GM10248 (cell line): ENCODE measurements at regions not wholly inside any gene's neighbourhood (a gene's known extent, or its start where the extent isn't known, plus 50 kb on each side); places are given as distances from the start of the nearest gene placed in this dataset.

ENCODE experiments used
- CTCF ChIA-PET: fragments of 300-600 bp; sonication (Branson Sonifier 250); formaldehyde crosslinking; extraction: SDS; loops from one replicate; lab custom pipeline; 2021; ENCODE audit warnings: antibody characterized with exemption; lab: Yijun Ruan, JAX
- POLR2A ChIA-PET: fragments of 350-650 bp; sonication (Branson Sonifier 250); formaldehyde crosslinking; extraction: SDS; loops from one replicate; lab custom pipeline; 2020; ENCODE audit warnings: antibody characterized with exemption; lab: Yijun Ruan, JAX
- DNase-seq: peaks from one replicate; pipeline ENCODE4 v3.0.0; 2012; ENCODE audit errors: extremely low spot score
- TF ChIP-seq, protein P1 (sequence below): IDR thresholded peaks from 2 replicates; pipeline ENCODE4 v1.5.1; 2012; ENCODE audit warnings: mild to moderate bottlenecking, low read depth; ENCODE audit errors: extremely low read depth, missing control alignments, control extremely low read depth

DNA sequence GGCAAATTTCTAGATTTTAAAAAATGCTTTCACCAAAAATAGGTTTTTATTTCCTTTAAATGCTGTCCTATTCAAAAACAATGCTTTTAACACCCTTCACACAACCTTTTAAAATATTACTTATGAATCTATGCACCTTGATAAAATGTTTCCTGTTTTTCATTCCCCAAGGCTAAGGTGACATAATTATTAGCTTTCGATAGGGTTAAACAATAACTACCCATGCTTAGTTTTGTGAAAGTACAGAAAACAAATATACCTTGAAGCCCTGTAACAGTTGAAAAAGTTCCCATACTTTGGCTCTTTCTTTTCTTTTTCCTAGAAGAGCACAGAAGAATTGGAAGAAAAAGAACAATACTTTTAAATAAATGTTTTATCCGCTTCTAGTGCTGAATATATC is 54.9 kb upstream of the ITPRID2 start:
- TF ChIP-seq, protein P1, sequence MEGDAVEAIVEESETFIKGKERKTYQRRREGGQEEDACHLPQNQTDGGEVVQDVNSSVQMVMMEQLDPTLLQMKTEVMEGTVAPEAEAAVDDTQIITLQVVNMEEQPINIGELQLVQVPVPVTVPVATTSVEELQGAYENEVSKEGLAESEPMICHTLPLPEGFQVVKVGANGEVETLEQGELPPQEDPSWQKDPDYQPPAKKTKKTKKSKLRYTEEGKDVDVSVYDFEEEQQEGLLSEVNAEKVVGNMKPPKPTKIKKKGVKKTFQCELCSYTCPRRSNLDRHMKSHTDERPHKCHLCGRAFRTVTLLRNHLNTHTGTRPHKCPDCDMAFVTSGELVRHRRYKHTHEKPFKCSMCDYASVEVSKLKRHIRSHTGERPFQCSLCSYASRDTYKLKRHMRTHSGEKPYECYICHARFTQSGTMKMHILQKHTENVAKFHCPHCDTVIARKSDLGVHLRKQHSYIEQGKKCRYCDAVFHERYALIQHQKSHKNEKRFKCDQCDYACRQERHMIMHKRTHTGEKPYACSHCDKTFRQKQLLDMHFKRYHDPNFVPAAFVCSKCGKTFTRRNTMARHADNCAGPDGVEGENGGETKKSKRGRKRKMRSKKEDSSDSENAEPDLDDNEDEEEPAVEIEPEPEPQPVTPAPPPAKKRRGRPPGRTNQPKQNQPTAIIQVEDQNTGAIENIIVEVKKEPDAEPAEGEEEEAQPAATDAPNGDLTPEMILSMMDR, result no peak
- DNase-seq, result no peak
- ChIA-PET POLR2A (no interaction called here), CTCF (no interaction called here)

DNA sequence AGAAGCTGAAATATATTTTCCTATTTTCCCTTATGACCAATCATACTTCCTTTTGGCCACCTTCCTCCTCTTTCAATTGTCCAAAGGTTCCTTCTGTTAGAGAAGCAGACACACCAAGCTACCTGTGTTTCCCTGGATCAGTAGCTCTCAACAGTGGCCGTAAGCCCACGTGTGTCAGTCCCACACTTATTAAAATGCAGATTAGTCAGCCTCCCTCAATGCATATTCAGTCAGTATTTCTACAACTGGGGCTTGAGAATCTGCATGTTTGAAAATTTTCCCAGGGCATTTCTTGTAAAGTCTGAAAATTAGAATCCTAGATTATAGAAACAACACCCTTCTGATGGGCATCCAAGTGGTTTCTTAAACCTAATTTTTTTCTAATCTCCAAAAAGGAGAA is 54.0 kb upstream of the ITPRID2 start:
- ChIA-PET POLR2A (no interaction called here), CTCF (no interaction called here)
- DNase-seq, result no peak
- TF ChIP-seq, protein P1, result no peak

DNA sequence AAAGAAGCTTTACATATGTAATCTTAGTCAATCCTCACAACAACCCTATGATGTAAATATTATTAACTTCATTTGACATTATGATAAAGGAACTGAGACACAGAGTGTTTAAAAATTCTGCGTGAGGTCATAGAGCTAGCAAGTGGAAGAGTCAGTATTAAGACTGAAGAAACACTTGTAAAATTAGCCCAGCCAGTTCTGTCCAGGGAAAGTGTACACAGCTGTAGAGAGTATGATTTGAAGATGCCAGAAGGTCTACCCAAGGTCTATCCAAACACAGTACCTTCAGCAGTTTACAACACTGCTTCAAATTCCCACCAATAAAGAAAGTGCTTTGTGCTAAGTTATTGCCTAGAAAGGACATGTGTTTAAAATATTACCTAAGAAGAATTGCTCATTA is 51.7 kb upstream of the ITPRID2 start:
- TF ChIP-seq, protein P1, result no peak
- no peak for DNase-seq
- POLR2A ChIA-PET, result no interaction called here
- CTCF ChIA-PET, result interaction anchor here (1.2 to 2.9 kb wide), 3 partner anchors 9 to 11 kb away, joined by 3 to 9 read pairs (median 3); no protein-coding TSS in a partner anchor

DNA sequence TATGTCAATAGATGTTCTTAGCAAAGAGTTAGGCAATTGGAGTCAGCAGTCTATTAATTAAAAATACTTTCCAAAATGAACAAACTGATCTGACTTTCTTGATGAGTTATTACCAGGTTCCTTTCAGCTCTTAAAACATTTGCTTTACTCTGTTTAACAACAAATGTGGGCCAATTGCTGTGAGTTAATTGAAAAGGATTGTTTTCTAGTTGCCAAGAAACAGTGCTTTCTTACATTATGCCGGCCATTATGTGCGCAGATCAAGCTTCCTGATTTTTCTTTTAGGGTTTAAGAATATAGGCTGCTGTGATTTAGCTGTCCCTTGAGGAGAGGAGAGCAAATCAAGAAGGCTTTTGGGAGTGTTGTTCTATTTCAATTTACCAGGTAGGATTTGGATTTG is 50.5 kb upstream of the ITPRID2 start:
- CTCF ChIA-PET, result interaction anchor here (1.2 to 2.9 kb wide), 2 partner anchors 8 to 12 kb away, joined by 3 to 9 read pairs; no protein-coding TSS in a partner anchor
- TF ChIP-seq, protein P1, result no peak
- no peak for DNase-seq
- POLR2A ChIA-PET, result no interaction called here
